ENCODE measurements at regions not wholly inside any gene's neighbourhood (a gene's known extent, or its start where the extent isn't known, plus 50 kb on each side); places are given as distances from the start of the nearest gene placed in this dataset.

- H3K9ac ChIP-seq (ENCODE audit: low read length in 2 of 2), result no peak overlapping the region
- H3K27ac ChIP-seq (ENCODE audit: low read length), result no peak overlapping the region
- no peaks in the 10 kb centered on the region for H3K36me3 ChIP-seq (ENCODE audit: control insufficient read depth in 2 of 2, insufficient read depth in 2 of 2, low read length in 2 of 2)
- H3K4me1 ChIP-seq (ENCODE audit: control insufficient read depth, insufficient read depth, low read length), result peaks cover 3% of the 10 kb centered on the region
- H3K9me3 ChIP-seq (ENCODE audit: control insufficient read depth in 2 of 2, low read length in 2 of 2), result no peaks in the 10 kb centered on the region
- H3K4me3 ChIP-seq (ENCODE audit: low read length in 2 of 2), result no peak overlapping the region
- peaks cover 0 to 3% of the 10 kb centered on the region in 2 donors for H3K27me3 ChIP-seq (ENCODE audit: control insufficient read depth in 1 of 2, insufficient read depth in 2 of 2, low read length in 2 of 2)
Observed at GRCh38 chr11:116187026-116187425, 585.8 kb downstream of the BUD13 start.

DNA sequence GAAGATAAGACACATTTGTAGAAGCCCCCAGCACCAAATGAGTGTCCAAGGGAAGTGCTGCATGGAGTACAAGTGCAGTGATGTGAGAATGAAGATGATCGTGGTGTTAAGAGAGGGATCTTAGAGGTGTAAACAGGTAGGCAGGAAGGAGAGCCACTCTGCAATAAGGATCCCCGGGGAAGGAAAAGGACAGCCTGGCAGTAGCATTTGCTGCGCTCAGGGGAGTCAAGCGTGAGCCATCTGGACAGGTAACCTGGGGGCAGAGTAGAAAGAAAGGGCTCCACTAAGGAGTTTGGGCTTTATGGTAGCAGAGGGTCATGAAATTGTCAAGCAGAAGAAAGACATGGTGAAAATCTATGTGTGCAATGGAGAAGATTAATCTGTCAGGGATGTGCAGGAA, 587.2 kb downstream of the BUD13 start:
- Histone ChIP-seq H3K9ac (ENCODE audit: low read length in 2 of 2) (no peak overlapping the region), H3K27me3 (ENCODE audit: control insufficient read depth in 1 of 2, insufficient read depth in 2 of 2, low read length in 2 of 2) (peaks cover 0 to 3% of the 10 kb centered on the region in 2 donors), H3K9me3 (ENCODE audit: control insufficient read depth in 2 of 2, low read length in 2 of 2) (no peaks in the 10 kb centered on the region), H3K27ac (ENCODE audit: low read length) (no peak overlapping the region), H3K36me3 (ENCODE audit: control insufficient read depth in 2 of 2, insufficient read depth in 2 of 2, low read length in 2 of 2) (no peaks in the 10 kb centered on the region), H3K4me1 (ENCODE audit: control insufficient read depth, insufficient read depth, low read length) (peaks cover 9% of the 10 kb centered on the region), H3K4me3 (ENCODE audit: low read length in 2 of 2) (no peak overlapping the region)

DNA sequence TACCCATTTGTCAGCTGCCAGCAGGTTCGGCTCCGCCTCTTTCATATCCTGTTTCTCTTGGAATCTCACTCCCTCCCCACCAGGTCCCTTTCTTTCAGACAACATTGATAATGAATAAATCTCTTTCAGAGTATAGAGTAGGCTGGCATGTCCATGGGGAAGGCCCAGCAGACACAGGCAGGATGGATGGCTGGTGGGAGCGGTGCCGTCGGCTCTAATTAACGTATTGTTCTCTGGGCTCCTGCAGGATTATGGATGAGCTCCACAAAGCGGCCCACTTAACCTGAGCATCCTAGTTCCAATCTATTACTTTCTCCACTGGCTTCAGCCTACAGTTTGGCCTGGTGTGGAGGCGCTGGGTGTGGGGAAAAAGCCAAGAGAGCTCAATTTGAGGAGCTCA, 588.0 kb downstream of the BUD13 start:
- Histone ChIP-seq H3K9ac (ENCODE audit: low read length in 2 of 2) (no peak overlapping the region), H3K36me3 (ENCODE audit: control insufficient read depth in 2 of 2, insufficient read depth in 2 of 2, low read length in 2 of 2) (no peaks in the 10 kb centered on the region), H3K27me3 (ENCODE audit: control insufficient read depth in 1 of 2, insufficient read depth in 2 of 2, low read length in 2 of 2) (peaks cover 0 to 3% of the 10 kb centered on the region in 2 donors), H3K27ac (ENCODE audit: low read length) (no peak overlapping the region), H3K9me3 (ENCODE audit: control insufficient read depth in 2 of 2, low read length in 2 of 2) (no peaks in the 10 kb centered on the region), H3K4me1 (ENCODE audit: control insufficient read depth, insufficient read depth, low read length) (peaks cover 14% of the 10 kb centered on the region), H3K4me3 (ENCODE audit: low read length in 2 of 2) (no peak overlapping the region)

DNA sequence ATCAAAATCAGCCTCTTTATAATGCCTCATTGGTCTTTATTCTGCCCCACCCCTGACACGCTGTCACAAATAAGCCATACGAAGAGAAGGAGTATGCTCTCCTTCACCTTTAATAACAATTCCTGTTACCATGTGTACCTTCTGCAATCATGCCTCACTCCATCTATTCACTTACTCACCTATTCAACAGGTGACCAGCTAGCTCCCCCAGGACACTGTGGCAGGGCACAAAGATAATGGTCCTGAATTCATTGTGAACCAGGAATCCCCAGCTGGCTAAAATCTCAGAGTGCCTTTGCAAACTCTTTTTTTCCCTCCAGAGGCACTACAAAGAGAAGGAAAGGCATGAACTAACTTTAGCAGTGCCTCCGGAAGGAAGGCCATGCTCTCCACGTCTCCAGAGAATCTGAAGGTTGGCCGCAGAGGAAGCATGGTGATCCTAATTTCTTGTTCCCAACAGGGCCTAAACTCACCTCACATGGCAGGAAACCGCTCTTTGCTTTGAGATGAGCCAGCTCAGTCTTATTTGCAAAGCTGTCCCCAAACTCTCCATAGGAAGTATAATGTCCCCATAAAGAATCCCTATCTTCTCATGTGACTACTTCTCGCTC, 590.3 kb downstream of the BUD13 start:
- Histone ChIP-seq H3K4me1 (ENCODE audit: control insufficient read depth, insufficient read depth, low read length) (peaks cover 14% of the 10 kb centered on the region), H3K36me3 (ENCODE audit: control insufficient read depth in 2 of 2, insufficient read depth in 2 of 2, low read length in 2 of 2) (no peaks in the 10 kb centered on the region), H3K27me3 (ENCODE audit: control insufficient read depth in 1 of 2, insufficient read depth in 2 of 2, low read length in 2 of 2) (no peaks in the 10 kb centered on the region), H3K9me3 (ENCODE audit: control insufficient read depth in 2 of 2, low read length in 2 of 2) (no peaks in the 10 kb centered on the region), H3K27ac (ENCODE audit: low read length) (no peak overlapping the region), H3K9ac (ENCODE audit: low read length in 2 of 2) (no peak overlapping the region), H3K4me3 (ENCODE audit: low read length in 2 of 2) (no peak overlapping the region)

GRCh38 chr11:116180806-116181600, 591.8 kb downstream of the BUD13 start:
- Histone ChIP-seq H3K36me3 (ENCODE audit: control insufficient read depth in 2 of 2, insufficient read depth in 2 of 2, low read length in 2 of 2) (no peaks in the 10 kb centered on the region), H3K27me3 (ENCODE audit: control insufficient read depth in 1 of 2, insufficient read depth in 2 of 2, low read length in 2 of 2) (no peaks in the 10 kb centered on the region), H3K9ac (ENCODE audit: low read length in 2 of 2) (no peak overlapping the region), H3K9me3 (ENCODE audit: control insufficient read depth in 2 of 2, low read length in 2 of 2) (no peaks in the 10 kb centered on the region), H3K4me3 (ENCODE audit: low read length in 2 of 2) (peak overlapping the region in 1 of 2 donors; percentile 15), H3K4me1 (ENCODE audit: control insufficient read depth, insufficient read depth, low read length) (peaks cover 18% of the 10 kb centered on the region), H3K27ac (ENCODE audit: low read length) (no peak overlapping the region)

DNA sequence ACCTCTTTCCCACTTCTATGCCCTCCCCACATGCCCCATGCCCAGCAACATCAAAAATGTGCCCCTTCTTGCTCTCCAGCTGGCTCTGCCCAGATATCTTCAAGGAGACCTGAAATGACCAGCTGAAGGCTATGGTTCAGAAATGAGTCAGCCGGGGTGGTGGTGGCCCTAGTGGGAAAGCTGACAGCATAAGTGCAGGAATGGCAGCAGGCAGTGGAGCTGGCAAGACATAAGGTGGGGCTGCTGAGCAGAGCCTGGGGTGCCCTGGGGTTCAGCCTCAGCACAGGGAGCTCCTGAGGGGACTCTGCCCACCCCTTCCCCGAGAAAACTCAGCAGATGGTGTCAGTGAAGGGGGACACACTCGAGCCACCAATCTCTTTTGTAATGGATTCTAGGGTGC, 593.4 kb downstream of the BUD13 start:
- H3K27ac ChIP-seq (ENCODE audit: low read length), result no peak overlapping the region

DNA sequence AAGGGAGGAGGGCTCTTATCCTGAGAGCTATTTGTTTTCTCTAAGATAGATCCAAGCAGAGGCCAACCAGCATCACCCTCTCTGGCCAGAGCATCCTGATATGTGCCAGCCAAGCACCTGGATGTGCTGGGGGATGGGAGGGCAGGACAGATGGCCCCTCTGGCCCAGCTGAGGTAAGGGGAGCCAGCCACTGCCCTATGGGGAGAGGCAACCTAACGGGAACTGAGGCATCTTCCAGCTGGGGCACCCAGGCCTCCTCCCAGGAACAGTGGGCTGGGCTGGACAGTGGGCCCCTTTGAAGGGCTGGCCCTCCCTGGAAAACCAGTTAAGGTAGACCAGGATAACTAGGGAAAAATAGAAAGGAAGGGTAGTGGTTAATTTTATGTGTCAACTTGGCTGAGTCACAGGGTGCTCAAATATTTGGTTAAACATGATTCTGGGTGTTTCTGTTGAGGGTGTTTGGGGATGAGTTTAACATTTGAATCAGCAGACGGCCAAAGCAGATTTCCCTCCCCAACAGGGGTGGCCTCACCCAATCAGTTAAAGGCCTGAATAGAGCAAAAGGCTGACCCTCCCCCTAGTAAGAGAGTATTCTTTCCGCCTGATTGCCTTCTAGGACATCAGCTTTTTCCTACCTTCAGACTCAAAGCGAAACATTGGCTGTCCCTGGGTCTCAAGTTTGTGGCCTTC, 595.1 kb downstream of the BUD13 start:
- H3K27me3 ChIP-seq (ENCODE audit: control insufficient read depth in 1 of 2, insufficient read depth in 2 of 2, low read length in 2 of 2), result no peaks in the 10 kb centered on the region

More for the DNA sequence above, 593.4 kb downstream of the BUD13 start:
- Histone ChIP-seq H3K4me3 (ENCODE audit: low read length in 2 of 2) (no peak overlapping the region), H3K4me1 (ENCODE audit: control insufficient read depth, insufficient read depth, low read length) (peaks cover 18% of the 10 kb centered on the region), H3K27me3 (ENCODE audit: control insufficient read depth in 1 of 2, insufficient read depth in 2 of 2, low read length in 2 of 2) (no peaks in the 10 kb centered on the region), H3K36me3 (ENCODE audit: control insufficient read depth in 2 of 2, insufficient read depth in 2 of 2, low read length in 2 of 2) (no peaks in the 10 kb centered on the region), H3K9ac (ENCODE audit: low read length in 2 of 2) (no peak overlapping the region), H3K9me3 (ENCODE audit: control insufficient read depth in 2 of 2, low read length in 2 of 2) (no peaks in the 10 kb centered on the region)

GRCh38 chr11:116176484-116177005, 596.2 kb downstream of the BUD13 start:
- Histone ChIP-seq H3K27ac (ENCODE audit: low read length) (no peak overlapping the region), H3K27me3 (ENCODE audit: control insufficient read depth in 1 of 2, insufficient read depth in 2 of 2, low read length in 2 of 2) (no peaks in the 10 kb centered on the region), H3K36me3 (ENCODE audit: control insufficient read depth in 2 of 2, insufficient read depth in 2 of 2, low read length in 2 of 2) (no peaks in the 10 kb centered on the region), H3K4me3 (ENCODE audit: low read length in 2 of 2) (no peak overlapping the region), H3K9me3 (ENCODE audit: control insufficient read depth in 2 of 2, low read length in 2 of 2) (no peaks in the 10 kb centered on the region), H3K4me1 (ENCODE audit: control insufficient read depth, insufficient read depth, low read length) (peaks cover 18% of the 10 kb centered on the region), H3K9ac (ENCODE audit: low read length in 2 of 2) (no peak overlapping the region)

More for the DNA sequence above, 595.1 kb downstream of the BUD13 start:
- Histone ChIP-seq H3K9me3 (ENCODE audit: control insufficient read depth in 2 of 2, low read length in 2 of 2) (no peaks in the 10 kb centered on the region), H3K4me1 (ENCODE audit: control insufficient read depth, insufficient read depth, low read length) (peaks cover 18% of the 10 kb centered on the region), H3K27ac (ENCODE audit: low read length) (no peak overlapping the region), H3K4me3 (ENCODE audit: low read length in 2 of 2) (no peak overlapping the region), H3K9ac (ENCODE audit: low read length in 2 of 2) (no peak overlapping the region), H3K36me3 (ENCODE audit: control insufficient read depth in 2 of 2, insufficient read depth in 2 of 2, low read length in 2 of 2) (no peaks in the 10 kb centered on the region)

- Histone ChIP-seq H3K4me3 (ENCODE audit: low read length in 2 of 2) (no peak overlapping the region), H3K27ac (ENCODE audit: low read length) (no peak overlapping the region), H3K9me3 (ENCODE audit: control insufficient read depth in 2 of 2, low read length in 2 of 2) (no peaks in the 10 kb centered on the region), H3K27me3 (ENCODE audit: control insufficient read depth in 1 of 2, insufficient read depth in 2 of 2, low read length in 2 of 2) (no peaks in the 10 kb centered on the region), H3K4me1 (ENCODE audit: control insufficient read depth, insufficient read depth, low read length) (peaks cover 10% of the 10 kb centered on the region), H3K36me3 (ENCODE audit: control insufficient read depth in 2 of 2, insufficient read depth in 2 of 2, low read length in 2 of 2) (no peaks in the 10 kb centered on the region), H3K9ac (ENCODE audit: low read length in 2 of 2) (no peak overlapping the region)
Observed at GRCh38 chr11:116175707-116176106, 597.1 kb downstream of the BUD13 start.

- Histone ChIP-seq H3K9ac (ENCODE audit: low read length in 2 of 2) (no peak overlapping the region), H3K36me3 (ENCODE audit: control insufficient read depth in 2 of 2, insufficient read depth in 2 of 2, low read length in 2 of 2) (no peaks in the 10 kb centered on the region), H3K4me1 (ENCODE audit: control insufficient read depth, insufficient read depth, low read length) (peaks cover 4% of the 10 kb centered on the region), H3K4me3 (ENCODE audit: low read length in 2 of 2) (no peak overlapping the region), H3K9me3 (ENCODE audit: control insufficient read depth in 2 of 2, low read length in 2 of 2) (no peaks in the 10 kb centered on the region), H3K27me3 (ENCODE audit: control insufficient read depth in 1 of 2, insufficient read depth in 2 of 2, low read length in 2 of 2) (no peaks in the 10 kb centered on the region), H3K27ac (ENCODE audit: low read length) (no peak overlapping the region)
Observed at GRCh38 chr11:116173941-116174911, 598.6 kb downstream of the BUD13 start.

Data from stomach smooth muscle (tissue), 2 donors.